ENCODE measurements at regions not wholly inside any gene's neighbourhood (a gene's known extent, or its start where the extent isn't known, plus 50 kb on each side); places are given as distances from the start of the nearest gene placed in this dataset.
"Not testable (repeated sequence)": the region's sequence is repeated elsewhere in the genome, so short reads cannot be mapped to it uniquely, and the experiment has no call there.

DNA sequence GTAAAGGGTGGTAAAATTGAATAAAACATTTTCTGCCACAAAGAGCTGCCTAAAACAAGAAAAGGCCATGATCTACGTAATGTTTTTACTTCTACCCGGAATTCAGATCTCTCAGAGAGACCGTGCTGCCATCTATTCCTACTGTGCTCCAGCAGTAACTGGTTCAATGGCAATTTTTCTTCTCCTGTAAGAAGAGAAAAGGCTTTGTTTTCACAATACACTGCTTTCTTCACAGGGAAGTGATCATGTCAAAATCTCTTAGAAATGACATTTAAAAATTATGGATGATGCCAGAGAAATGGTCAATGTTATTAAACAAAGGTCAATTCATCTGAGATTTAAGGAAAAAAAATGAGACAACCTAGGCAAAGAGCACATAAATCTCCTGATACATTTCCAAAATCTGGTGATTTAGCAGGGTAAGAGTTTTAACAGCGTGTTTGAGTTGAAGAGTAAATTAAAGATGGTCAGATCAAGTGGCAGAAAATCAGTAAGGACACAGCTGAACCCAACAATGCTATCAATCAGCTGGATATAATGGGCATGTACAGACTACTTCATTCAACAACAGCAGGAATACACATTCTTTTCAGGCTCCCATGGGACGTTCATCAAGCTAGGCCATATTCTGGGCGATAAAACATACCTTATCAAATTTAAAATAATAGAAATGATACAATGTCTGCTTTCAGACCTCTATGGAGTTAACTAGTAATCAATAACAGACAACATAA is 523.1 kb downstream of the CHSY3 start:
- no peak for DNase-seq

DNA sequence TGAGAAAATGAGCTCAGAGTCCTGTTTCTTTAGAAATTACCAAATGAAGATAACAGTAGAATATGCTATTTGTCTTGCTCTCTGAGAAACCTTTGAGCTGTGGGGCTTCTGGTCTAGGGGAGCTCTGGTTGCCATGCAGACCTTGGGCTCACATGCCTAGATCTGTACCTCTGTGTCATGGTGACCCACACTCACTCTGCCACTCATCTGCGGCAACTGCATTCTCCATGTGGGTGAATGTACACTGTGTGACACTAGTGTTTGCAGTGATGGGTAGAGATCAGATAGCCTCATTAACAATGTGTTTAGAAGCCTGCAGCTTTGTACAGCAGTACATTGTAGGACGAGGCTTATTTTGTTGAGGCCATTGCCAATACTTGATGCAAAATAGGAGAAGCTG is 521.2 kb downstream of the CHSY3 start:
- no peak for DNase-seq

DNA sequence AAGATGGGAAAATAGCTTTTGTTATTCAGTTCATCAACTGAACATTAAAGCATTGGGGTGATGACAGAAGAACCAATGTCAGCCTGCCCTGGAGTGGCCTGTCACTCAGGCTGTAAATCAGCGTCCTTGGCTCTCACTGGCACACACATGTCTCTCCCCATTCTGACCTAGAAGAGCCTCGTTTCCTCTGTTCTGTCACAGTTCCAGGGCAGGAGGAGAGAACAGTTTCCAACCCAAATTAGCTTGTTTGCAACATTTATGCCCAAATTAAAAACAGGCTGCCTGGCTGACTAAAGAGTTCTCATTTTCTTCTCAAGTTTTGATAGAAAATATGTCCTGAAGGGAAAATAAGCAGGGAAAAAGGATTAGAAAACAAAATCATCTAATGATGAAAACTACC is 520.1 kb downstream of the CHSY3 start:
- no peak for DNase-seq

DNA sequence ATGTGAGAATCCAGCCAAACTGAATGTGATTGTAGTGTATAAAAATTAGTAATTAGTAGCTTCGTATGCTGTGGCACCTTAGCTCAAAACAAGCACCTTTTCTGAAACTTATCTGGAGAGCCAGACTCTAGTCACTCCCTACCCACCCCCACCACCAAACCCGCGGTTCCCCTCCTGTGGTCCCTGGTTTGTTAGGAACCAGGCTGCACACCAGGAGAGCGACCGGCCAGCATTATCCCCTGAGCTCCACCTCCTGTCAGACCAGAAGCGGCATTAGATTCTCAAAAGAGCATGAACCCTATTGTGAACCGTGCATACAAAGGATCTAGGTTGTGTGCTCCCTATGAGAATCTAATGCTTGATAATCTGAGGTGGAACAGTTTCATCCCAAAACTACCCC is 498.6 kb downstream of the CHSY3 start:
- DNase-seq = no peak

DNA sequence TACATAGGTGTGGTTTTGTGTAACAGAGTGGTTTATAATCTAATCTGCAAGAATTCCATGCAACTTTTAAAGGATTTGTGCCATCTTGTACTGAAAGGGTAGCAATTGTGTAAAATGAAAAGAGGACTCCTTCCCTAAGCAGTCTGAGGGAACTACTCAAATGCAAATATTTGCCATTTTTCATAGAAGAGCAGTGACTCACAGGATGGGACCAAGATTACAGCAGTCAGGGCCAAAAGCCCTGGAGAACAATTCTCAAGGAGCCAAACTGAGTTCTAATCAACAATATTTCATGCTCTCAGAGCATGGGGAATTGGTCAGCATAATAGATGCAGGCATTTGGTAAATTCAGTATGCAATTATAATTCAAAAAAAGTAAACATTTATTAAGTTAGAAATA is 495.8 kb downstream of the CHSY3 start:
- DNase-seq = no peak

DNA sequence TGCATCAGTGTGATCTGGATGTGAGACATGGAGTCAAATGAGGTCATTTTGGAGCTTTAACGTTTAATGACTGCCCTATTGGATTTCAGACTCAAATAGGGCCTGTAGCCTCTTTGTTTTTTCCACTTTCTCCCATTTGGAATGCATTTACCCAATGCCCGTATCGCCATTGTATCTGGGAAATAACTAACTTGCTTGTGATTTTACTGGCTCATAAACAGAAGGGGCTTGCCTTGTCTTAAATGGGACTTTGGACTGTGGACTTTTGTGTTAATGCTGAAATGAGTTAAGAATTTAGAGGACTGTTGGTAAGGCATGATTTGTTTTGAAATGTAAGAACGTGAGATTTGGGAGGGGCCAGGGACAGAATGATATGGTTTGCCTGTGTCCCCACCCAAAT is 494.6 kb downstream of the CHSY3 start:
- DNase-seq = no peak

DNA sequence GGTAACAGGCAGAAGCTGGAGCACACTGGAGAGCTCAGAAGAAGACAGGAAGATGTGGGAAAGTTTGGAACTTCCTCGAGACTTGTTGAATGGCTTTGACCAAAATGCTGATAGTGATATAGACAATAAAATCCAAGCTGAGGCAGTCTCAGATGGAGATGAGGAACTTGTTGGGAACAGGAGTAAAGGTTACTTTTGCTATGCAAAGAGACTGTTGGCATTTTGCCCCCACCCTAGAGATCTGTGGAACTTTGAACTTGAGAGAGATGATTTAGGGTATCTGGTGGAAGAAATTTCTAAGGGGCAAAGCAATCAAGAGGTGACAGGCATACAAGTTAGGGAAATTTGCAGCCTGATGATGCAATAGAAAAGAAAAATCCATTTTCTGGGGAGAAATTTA is 493.5 kb downstream of the CHSY3 start:
- not testable (repeated sequence) for DNase-seq

DNA sequence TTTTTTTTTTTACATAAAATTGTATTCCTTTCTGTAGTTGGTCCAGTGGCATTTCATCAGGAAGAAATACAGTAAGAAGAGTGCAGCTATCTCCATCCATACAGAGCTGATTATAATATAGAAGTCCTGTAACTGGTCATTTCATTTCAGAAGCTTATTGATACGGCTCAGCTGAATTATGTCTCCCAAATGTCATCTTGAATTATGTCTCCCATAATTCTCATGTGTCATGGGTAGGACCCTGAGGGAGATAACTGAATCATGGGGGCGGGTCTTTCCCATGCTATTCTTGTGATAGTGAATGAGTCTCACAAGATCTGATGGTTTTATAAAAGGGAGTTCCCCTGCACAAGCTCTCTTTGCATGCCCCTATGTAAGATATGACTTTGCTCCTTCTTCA is 492.9 kb downstream of the CHSY3 start:
- no peak for DNase-seq

DNA sequence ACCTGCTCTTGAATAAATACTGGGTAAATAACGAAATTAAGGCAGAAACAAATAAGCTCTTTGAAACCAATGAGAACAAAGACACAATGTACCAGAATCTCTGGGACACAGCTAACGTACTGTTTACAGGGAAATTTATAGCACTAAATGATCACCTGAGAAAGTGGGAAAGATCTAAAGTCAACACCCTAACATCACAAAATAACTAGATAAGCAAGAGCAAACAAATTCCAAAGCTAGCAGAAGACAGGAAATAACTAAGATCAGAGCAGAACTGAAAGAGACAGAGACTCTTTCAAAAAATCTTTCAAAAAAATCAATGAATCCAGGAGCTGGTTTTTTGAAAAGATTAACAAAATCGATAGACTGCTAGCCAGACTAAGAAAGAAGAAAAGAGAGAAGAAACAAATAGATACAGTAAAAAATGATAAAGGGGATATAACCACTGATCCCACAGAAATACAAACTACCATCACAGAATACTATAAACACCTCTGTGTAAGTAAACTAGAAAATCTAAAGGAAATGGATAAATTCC is 487.5 kb downstream of the CHSY3 start:
- not testable (repeated sequence) for DNase-seq

DNA sequence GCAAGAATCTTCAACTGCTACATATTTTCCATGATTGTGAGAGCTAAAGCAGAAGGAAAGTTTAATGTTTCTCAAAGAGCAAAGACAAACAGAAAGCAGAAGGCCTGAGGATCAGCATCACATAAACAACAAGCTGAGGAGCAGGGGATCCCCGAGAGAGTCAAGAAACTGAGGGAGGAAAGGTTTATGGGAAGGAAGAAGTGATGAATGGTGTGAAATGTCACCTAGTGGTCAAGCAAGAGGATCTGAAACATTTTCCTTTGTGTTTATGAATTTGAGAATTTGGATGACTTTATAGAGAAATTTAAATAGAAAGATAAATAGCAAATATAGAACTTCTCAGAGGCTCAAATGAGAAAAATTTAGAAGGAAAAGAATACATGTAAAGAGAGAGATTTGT is 481.9 kb downstream of the CHSY3 start:
- DNase-seq = no peak

DNA sequence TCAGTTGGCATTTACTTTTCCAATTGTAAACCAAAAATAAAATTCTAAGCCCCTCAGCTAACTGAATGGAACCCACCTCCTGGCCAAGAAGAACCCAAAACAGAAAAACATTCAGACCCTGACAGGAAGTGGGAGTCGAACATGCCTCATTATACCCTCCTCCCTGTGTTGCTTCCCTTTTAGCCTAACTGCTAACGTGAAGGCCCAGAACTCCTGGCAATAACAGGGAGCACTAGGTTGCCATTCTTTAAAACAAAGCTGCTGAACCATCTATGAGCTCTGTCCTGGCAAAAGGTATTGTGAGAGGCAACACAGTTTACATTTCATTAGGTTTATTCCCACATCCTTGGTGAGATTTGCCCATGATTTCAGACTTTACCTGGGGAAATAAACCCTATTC is 481.4 kb downstream of the CHSY3 start:
- no peak for DNase-seq

DNA sequence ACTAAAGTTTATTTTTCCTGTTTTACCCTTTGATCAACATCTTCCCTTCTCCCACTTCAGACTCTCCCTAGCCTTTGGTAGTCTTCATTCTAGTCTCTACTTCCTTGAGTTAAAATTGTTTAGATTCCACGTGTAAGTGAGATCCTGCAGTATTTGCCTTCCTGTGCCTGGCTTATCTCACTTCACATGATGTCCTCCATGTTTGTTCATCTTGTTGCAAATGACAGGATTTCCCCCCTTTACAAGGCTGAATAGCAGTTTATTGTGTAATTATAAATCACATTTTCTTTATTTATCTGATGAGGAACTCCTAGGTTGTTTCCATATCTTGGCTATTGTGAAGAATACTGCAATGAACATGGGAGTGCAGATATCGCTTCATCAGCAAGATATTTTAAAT is 461.7 kb downstream of the CHSY3 start:
- no peak for DNase-seq

DNA sequence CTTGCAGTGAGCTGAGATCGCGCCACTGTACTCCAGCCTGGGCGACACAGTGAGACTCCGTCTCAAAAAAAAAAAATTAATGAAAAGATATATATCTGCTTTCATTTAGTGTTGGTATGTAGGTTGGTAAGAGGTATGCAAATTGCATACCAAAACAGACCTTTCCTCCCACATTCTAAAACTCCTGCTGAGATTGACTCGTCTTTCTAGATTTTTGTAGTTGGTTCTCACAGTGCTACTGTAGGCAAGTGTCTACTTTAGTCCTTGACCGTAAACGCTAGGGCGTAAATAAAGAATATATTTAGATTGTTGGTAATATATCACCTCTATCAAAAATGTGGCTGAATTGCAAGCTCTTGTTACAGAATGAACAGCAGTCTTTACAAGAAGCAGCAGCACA is 445.9 kb downstream of the CHSY3 start:
- no peak for DNase-seq

DNA sequence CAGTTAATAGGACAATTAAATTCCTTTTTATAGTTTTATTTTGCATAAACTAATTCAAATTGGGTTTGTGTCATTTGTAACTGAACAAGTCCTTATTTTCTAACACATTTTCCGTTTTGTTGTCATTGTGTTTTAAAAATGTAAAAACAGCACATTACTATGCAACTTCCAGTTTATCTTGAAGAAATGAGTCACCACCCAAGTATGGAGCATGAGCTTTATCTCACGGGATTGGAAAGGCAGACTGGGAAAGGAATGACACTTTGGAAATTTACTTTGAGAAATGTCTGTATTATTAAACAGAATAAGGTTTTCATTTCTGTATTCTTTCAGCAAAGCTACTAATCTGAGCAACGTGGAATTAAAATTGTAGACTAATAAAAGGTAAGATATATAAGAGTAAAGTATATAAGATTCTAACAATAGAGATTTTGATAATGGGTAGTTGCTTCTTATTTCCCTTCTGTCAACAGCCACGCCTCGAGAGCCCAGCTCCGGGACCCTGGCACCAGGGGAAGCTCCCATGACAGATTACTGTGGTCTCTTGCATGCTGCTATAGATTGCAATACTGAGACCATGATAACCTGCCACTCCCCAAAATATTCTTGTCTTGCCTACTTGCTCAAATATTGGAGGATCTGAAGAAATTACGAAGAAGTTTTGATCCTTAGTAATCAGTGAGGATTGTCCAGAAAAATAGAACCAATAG is 433.1 kb downstream of the CHSY3 start:
- DNase-seq = no peak

DNA sequence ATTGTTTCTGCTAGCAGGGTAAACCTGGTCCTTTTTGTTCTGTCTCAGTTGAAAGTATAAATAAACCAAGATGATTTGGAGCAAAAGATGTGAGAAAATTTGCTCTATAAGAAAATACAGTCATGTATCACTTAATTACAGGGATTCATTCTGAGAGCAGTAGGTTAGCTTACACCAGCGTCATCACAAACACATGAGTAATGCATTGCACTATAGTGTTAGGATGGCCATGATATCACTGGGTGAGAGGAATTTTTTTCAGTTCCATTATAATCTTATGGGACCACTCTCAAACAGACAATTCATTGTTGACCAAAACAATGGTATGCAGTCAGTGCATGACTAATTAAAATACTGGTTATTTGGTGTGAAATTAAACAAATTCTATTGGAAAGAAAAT is 430.9 kb downstream of the CHSY3 start:
- DNase-seq = no peak

DNA sequence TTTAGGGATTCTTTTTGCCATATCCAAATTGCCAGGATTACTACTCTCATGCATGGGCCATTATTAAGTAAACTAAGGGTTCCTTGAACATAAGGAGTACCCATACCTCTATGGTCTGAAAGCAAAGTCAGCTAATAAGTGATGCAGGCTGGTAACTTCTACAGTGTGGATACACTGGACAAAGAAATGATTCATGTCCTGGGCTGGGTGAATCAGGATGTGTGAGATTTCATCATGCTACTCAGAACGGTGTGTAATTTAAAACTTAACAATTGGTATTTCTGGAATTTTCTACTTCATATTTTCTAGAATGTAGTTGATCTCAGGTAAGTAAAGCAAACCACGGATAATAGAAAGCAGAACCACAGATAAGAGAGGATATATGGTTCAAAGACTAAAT is 428.8 kb downstream of the CHSY3 start:
- DNase-seq = no peak

DNA sequence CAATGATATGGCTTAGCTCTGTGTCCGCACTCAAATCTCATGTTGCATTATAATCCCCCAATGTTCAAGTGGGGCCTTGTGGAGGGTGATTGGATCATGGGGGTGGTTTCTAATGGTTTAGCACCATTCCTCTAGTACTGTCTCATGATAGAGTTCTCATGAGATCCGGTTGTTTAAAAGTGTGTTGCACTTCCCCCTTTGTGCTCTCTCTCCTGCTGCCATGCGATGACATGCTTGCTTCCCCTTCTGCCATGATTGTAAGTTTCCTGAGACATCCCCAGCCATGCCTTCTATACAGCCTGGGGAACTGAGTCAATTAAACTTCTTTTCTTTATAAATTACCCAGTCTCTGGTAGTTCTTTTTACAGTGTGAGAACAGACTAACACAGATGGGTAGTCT is 427.1 kb downstream of the CHSY3 start:
- DNase-seq = no peak

DNA sequence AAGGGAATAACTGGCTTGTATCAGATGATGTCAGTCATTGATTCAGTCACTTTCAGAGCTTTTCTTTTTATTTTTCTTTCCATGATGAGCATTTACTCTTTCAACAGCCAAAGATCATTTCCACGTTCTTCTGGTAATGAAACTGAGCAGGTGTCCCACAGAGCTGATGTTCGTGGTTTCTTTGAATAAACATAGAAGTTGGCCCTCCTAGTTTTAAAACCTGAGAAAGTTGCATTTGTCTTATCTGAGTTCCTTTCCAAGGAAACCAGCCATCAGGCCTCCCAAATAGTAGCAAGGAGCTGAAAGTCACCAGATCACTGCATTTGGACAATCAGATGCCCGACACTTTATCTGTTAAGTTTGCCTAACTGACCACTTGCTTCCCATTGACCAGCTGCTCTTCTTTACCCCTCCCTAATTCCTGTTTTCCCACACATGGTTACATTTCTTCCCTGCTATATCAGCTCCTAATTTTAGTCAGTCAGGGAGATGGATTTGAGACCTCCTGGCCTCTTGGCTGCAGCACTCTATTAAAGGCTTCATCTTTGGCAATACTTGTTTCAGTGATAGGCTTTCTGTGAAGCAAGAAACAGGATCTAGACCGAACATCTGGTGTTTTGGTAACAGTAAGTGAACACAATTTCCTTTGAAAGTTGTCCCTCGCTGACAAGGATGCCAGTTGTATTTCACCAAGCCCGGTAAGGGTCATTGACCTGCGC is 420.8 kb downstream of the CHSY3 start:
- DNase-seq = no peak

DNA sequence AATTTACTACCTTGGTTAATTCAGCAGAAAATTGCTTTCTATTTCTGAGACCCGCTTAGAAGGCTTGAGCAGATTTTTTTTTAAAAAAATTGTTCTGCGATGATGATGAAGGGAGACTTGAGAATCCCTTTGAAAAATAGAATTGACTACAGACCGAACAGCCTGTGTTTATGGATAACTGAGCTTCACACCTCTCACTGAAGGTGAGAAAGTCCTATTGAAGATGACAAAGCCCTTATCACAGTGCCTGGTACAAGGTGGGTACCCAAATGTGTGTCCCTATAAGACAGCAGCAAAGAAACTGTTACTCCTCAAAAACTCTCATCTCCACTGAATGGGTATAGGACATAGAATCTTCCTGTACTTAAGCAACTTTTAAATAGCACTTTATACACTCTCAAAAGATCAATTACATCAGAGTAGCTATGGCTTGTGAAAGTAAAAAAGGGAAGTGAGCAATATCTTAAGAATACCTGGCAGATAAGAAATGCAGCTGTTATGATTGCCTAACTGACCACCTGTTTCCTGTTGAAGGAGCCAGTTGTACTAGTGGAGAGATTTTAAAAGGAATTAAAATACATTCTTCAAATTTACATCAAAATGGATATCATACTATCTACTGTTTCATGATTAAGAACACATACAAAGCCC is 419.7 kb downstream of the CHSY3 start:
- DNase-seq = no peak

DNA sequence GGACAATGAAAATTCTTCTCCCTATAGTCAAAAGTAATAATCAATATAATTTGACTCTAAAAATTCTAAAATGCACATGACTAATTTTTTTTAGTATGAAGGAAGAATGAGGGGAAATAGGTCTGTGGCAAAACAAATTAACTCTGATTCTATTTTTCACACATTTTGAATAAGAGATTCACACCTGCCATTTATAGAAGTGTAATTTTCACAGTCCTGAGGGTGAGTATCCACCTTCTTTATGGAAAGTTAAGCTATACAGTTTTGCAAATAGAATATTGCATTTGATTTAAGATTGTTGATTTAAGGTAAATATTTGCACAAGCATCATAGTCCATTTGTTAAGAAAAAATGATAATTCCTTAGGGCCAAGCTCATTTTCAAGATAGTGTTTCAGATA is 417.7 kb downstream of the CHSY3 start:
- DNase-seq = no peak

DNA sequence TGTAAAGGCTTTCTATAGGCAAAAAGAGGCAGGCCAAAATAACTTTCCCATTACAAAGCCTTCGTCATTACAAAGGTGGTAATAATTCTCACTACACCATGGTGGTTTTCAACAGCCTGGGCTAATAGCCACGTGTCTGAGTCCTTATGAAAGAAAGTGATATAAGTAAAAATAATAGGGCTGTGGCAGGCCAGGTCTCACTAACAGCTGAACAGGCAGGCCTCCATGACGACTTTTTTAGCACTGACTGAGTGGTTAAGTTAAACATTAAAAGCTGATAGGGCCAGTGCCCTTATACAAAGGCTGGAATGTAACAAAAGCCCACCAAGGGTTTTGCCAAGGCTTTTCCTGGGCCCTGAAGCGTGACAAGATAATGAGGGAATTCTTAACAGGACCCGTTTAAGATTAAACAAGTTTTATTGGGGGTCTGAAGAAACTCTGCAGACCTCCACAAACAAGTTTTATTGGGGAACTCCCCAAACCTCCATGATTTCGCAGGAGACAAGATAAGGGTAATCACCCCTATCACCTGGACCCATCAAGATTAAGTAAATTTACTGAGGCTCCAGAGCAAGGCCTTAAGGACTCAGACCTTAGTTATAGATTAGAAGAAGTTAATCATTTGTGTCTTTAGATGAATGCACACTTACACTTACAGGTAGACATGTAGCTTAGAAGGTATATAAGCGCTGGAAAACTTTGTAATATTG is 412.9 kb downstream of the CHSY3 start:
- no peak for DNase-seq

DNA sequence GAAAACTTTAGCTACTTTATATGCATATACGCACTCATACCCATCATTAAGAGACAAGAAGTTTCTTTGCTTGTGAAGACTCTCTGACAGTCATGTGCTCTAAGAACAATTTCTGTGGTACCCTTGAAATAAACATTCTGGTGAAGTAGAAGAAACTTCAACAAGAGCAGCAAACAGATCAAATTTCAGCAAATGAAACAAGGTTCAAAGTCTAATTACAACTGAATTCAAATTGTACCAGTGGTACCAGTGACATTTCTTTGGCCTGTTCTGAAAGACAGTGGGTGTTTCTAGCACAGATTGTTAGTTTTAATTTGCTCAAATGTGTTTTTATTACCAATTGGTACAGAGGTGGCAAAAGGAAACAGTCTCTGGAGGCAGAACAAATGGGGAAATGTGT is 391.0 kb downstream of the CHSY3 start:
- no peak for DNase-seq

DNA sequence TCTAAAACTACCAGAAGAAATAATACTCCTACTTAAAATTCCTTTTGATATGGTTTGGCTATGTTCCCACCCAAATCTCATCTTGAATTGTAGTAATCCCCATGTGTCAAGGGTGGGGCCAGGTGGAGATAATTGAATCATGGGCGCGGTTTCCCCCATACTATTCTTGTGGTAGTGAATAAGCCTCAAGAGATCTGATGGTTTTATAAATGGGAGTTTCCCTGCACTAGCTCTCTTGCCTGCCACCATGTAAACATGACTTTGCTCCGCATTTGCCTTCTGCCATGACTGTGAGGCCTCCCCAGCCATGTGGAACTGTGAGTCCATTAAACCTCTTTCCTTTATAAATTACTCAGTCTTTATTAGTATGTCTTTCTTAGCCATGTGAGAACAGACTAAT is 390.5 kb downstream of the CHSY3 start:
- not testable (repeated sequence) for DNase-seq

All from SHP77 treated with DMSO at 0.1 percent for 48 hours (cell line).